Right cardiac atrium (tissue), 5 donors: ENCODE measurements at regions not wholly inside any gene's neighbourhood (a gene's known extent, or its start where the extent isn't known, plus 50 kb on each side); places are given as distances from the start of the nearest gene placed in this dataset.
"Not testable (repeated sequence)": the region's sequence is repeated elsewhere in the genome, so short reads cannot be mapped to it uniquely, and the experiment has no call there.

Experiments
- ATAC-seq, 2 donors: fragments of 200-7000 bp; cut with Tn5 transposase; one replicate each; pipeline versions ENCODE4 v1.8.0 to v1.9.1; 2020; ENCODE audit warnings: moderate library complexity in 2 of 2, mild to moderate bottlenecking in 1 of 2
- DNase-seq, 3 donors: peaks; one replicate each; pipeline ENCODE4 v3.0.0-alpha.2; 2020
- H3K27ac ChIP-seq: one replicate; pipeline ENCODE4 v1.5.1; 2013; ENCODE audit warnings: mild to moderate bottlenecking, low read length, control low read depth, moderate library complexity
- H3K27me3 ChIP-seq: one replicate; pipeline ENCODE4 v1.6.1; 2013; ENCODE audit not compliant: control insufficient read depth, insufficient read depth
- H3K4me1 ChIP-seq: one replicate; pipeline ENCODE4 v1.6.1; 2013; ENCODE audit warnings: low read length; ENCODE audit not compliant: control insufficient read depth, insufficient read depth
- H3K4me3 ChIP-seq: one replicate; pipeline ENCODE4 v1.5.1; 2013; ENCODE audit warnings: low read length, control low read depth
- H3K9me3 ChIP-seq: one replicate; pipeline ENCODE4 v1.6.1; 2013; ENCODE audit warnings: low read length; ENCODE audit not compliant: control insufficient read depth
- WGBS: extraction: QIAGEN DNeasy Blood & Tissue Kit; methylation state at CpG from one replicate; pipeline ENCODE4 v1.1.7; 2013; 5-methylcytosine and 5-hydroxymethylcytosine counted together
- intact Hi-C, 4 donors: fragments of 100-400 bp; cut with DNase I; formaldehyde crosslinking; loops; one replicate each; pipeline versions ENCODE4 v1.11.0 to v1.14.0; 2022 to 2023
- donor health status: healthy with polysubstance abuse.
- donor health status: DM: no; HTN: yes; CAD: no.
- donor health status: DM: no; HTN: no; CAD: no.
- donor health status: DM: no; HTN: yes; CAD: no; lungs with severe emphysema.
- donor health status: DM: yes; HTN: yes; CAD: no.

- H3K4me3 ChIP-seq, result no peak overlapping the region
- DNase-seq, result no peak
- no peak for ATAC-seq
- H3K27me3 ChIP-seq, result no peaks in the 10 kb centered on the region
- H3K4me1 ChIP-seq, result no peaks in the 10 kb centered on the region
- intact Hi-C loops, result no loop called here
- 93% methylated on average over 8 of the region's 8 CpGs for WGBS
- H3K27ac ChIP-seq, result no peak overlapping the region
- no peaks in the 10 kb centered on the region for H3K9me3 ChIP-seq
Observed at GRCh38 chr9:38331141-38331540, 61.4 kb upstream of the ALDH1B1 start.

DNA sequence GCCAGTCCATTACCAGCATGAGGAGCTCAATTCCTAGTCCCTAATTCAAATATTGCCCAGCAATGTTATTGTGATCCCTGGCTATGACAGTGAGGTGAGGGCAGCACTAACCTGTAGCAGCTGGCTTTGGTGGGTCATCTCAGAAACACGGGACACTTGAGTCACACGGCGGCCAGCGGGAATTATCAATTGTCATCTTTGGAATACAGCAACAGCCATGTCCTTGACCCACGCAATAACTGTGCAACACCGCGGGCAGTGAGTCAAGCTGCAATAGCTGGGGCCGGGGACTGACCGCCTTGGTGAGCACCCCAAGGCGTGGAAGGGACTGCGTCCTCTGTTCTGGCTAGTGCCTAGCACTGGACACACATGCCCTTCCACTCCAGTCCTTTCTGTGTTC, 62.5 kb upstream of the ALDH1B1 start:
- intact Hi-C loops, result no loop called here
- 87% methylated on average over 11 of the region's 11 CpGs for WGBS
- H3K27ac ChIP-seq, result no peak overlapping the region
- ATAC-seq (no peak), DNase-seq (no peak)
- no peaks in the 10 kb centered on the region for H3K9me3 ChIP-seq
- H3K4me3 ChIP-seq, result no peak overlapping the region
- no peaks in the 10 kb centered on the region for H3K27me3 ChIP-seq
- H3K4me1 ChIP-seq, result no peaks in the 10 kb centered on the region

DNA sequence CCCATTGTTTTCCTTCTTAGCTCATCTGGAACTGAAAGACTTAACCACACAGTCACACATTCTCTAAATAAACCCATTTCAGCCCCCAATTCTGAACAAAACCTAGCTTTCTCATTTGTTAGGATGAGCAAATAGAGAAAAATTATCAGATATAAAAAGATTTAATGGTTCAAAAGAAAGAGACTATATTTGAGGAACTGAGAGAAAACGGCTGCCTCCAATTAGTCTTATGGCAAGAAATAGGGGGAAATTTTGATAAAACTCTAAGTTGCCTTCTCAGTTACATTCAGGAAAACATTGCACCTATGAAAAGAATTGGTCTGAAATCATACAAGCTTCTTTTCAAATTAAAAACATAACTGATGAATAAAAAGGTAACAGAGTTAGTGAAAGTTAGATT, 63.7 kb upstream of the ALDH1B1 start:
- H3K4me3 ChIP-seq, result no peak overlapping the region
- intact Hi-C loops, result no loop called here
- no peak for ATAC-seq
- no peaks in the 10 kb centered on the region for H3K9me3 ChIP-seq
- no peak overlapping the region for H3K27ac ChIP-seq
- 86% methylated on average over 1 of the region's 1 CpG for WGBS
- no peak for DNase-seq
- H3K4me1 ChIP-seq, result no peaks in the 10 kb centered on the region
- no peaks in the 10 kb centered on the region for H3K27me3 ChIP-seq

DNA sequence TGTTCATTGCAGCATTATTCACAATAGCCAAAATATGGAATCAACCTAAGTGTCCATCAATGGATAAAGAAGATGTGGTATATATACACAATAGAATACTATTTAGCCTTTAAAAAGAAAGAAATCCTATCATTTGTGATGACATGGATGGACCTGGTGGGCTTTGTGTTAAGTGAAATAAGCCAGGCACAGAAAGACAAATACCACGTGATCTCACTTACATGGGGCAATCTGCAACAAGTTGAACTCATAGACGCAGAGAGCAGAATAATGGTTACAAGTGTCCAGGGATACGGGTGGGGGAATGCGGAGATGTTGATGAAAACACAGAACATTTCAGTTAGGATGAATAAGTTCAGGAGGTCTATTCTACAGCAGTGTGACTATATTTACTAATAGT, 66.4 kb upstream of the ALDH1B1 start:
- H3K4me3 ChIP-seq, result no peak overlapping the region
- H3K27ac ChIP-seq, result no peak overlapping the region
- H3K4me1 ChIP-seq, result no peaks in the 10 kb centered on the region
- no peaks in the 10 kb centered on the region for H3K27me3 ChIP-seq
- DNase-seq, result no peak
- ATAC-seq, result no peak
- no peaks in the 10 kb centered on the region for H3K9me3 ChIP-seq
- WGBS, result 91% methylated on average over 4 of the region's 4 CpGs
- intact Hi-C loops, result no loop called here

GRCh38 chr9:38324213-38324612, 68.3 kb upstream of the ALDH1B1 start:
- H3K27me3 ChIP-seq, H3K9me3 ChIP-seq, DNase-seq, H3K4me3 ChIP-seq, ATAC-seq, H3K4me1 ChIP-seq, H3K27ac ChIP-seq, intact Hi-C loops: not testable (repeated sequence)
- whole genome bisulfite sequencing, result 96% methylated on average over 26 of the region's 27 CpGs

DNA sequence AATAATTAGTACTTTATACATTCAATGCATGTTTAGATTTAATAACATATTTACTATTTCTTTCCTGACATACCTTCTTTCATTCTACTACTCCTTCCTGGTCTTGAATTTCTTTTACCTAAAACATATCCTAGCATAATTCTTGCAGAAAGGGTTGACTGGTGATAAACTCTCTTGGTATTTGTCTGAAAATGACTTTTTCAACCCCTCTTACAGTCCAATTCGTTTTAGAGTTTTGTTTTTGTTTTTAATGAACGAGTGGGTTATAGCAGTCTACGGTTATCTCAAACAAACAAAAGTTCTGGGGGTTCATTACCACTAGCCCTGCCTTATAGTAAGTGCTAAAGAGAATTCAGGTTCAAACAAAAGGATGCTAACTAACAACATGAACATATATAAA, 69.6 kb upstream of the ALDH1B1 start:
- no peak overlapping the region for H3K4me3 ChIP-seq
- H3K4me1 ChIP-seq, result no peaks in the 10 kb centered on the region
- H3K27me3 ChIP-seq, result no peaks in the 10 kb centered on the region
- intact Hi-C loops, result no loop called here
- no peak for DNase-seq
- 80% methylated on average over 3 of the region's 3 CpGs for WGBS
- no peak overlapping the region for H3K27ac ChIP-seq
- ATAC-seq, result no peak
- H3K9me3 ChIP-seq, result no peaks in the 10 kb centered on the region

- intact Hi-C loops, result no loop called here
- Histone ChIP-seq H3K4me3 (no peak overlapping the region), H3K9me3 (no peaks in the 10 kb centered on the region), H3K27me3 (no peaks in the 10 kb centered on the region), H3K27ac (no peak overlapping the region), H3K4me1 (no peaks in the 10 kb centered on the region)
- ATAC-seq, result no peak
- no peak for DNase-seq
- WGBS, result 57% methylated on average over 5 of the region's 5 CpGs
Observed at GRCh38 chr9:38319496-38320173, 72.9 kb upstream of the ALDH1B1 start.

- no peak for DNase-seq
- 32% methylated on average over 13 of the region's 13 CpGs for WGBS
- H3K27ac ChIP-seq, result no peak overlapping the region
- no peaks in the 10 kb centered on the region for H3K9me3 ChIP-seq
- H3K4me1 ChIP-seq, result no peaks in the 10 kb centered on the region
- ATAC-seq, result no peak
- H3K27me3 ChIP-seq, result no peaks in the 10 kb centered on the region
- no peak overlapping the region for H3K4me3 ChIP-seq
- intact Hi-C loops, result no loop called here
Observed at GRCh38 chr9:38318759-38319495, 73.6 kb upstream of the ALDH1B1 start.

DNA sequence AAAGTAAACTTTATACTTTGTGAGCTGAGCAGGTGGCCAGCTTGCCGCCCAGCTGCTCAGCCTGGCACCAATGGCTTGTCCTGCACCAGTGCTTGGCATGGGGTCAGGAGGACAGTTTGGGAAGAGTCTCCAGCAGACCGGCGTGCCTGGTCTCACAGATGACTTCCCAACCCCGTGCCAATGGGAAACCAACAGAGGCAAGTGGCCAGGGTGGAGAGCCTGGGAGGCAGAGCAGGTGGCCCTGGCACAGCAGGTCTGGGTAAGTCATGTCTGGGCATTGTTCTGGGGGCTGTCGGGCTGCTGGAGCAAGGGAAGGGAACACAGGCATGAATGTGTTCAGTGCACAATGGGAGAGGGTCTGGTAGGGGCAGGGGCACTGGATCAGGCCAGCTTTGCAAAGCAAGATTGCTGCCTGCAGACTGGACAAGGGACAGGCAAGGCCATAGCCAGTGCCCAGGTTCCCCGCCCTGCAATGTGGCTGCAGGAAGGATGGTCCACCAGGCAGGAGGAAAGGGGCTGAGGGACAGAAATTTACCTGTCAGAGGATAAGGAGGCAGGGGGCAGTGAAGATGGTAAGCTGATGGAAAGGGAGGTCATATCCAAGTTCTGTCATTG, 76.2 kb upstream of the ALDH1B1 start:
- WGBS, result 88% methylated on average over 6 of the region's 6 CpGs
- no peaks in the 10 kb centered on the region for H3K4me1 ChIP-seq
- ATAC-seq (no peak), DNase-seq (no peak)
- H3K9me3 ChIP-seq, result no peaks in the 10 kb centered on the region
- intact Hi-C loops, result no loop called here
- no peaks in the 10 kb centered on the region for H3K27me3 ChIP-seq
- H3K4me3 ChIP-seq, result no peak overlapping the region
- no peak overlapping the region for H3K27ac ChIP-seq

DNA sequence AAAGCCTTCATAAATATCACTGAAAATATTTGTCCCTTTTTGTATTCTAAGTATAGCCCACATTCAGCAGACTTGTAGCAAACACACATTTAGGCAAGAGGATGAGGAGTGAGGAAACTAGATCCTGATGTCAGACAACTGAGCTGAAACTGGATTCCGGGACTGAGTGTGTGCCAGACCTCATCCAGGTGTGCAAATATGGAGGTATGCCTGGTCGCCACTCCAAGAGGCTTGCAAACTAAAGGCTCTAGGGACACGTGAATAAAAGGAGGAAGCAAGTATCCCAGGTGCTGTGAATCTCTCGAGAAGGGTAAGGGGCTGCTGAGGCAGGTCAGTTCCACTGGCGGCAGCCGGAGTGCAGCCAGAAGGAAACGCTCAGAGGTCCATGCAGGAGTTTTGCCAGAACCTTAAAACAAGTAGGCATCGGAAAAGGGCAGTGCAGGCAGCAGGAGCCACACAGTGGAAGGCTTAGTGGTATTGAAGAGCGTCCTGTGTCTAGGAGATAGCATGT, 77.4 kb upstream of the ALDH1B1 start:
- Histone ChIP-seq H3K9me3 (no peaks in the 10 kb centered on the region), H3K4me1 (no peaks in the 10 kb centered on the region), H3K27ac (no peak overlapping the region), H3K27me3 (no peaks in the 10 kb centered on the region), H3K4me3 (no peak overlapping the region)
- WGBS, result 81% methylated on average over 9 of the region's 9 CpGs
- intact Hi-C loops, result no loop called here
- no peak for DNase-seq
- ATAC-seq, result no peak

DNA sequence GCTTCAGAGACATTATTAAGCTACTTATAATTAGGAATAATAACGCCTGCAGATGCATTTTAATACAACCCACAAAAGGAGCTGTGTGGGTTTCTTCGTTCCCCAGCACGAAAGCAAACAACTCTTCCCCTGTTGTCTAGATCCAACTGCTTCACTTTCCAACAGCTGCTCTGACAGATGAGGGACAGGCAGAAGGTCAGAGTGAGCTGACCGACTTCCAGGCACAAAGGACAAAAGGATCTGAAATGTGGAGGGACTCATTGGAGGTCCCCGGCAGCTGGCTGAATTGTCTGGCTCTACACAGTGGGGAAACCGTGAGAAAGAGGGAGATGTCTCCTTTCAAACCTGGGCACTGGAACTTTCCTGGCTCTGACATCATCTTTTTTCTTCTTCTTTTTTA, 79.1 kb upstream of the ALDH1B1 start:
- Histone ChIP-seq H3K27ac (no peak overlapping the region), H3K27me3 (no peaks in the 10 kb centered on the region), H3K9me3 (no peaks in the 10 kb centered on the region), H3K4me3 (no peak overlapping the region), H3K4me1 (peaks cover 2% of the 10 kb centered on the region)
- intact Hi-C loops, result no loop called here
- 58% methylated on average over 6 of the region's 6 CpGs for WGBS
- DNase-seq, result no peak
- ATAC-seq, result no peak
